Mammary epithelial cell (primary cell): ENCODE measurements at regions not wholly inside any gene's neighbourhood (a gene's known extent, or its start where the extent isn't known, plus 50 kb on each side); places are given as distances from the start of the nearest gene placed in this dataset.

ENCODE experiments used
- CTCF ChIP-seq, 2 donors: IDR thresholded peaks in 1 of 2; conservative IDR thresholded peaks in 1 of 2; 2 replicates each; pipeline ENCODE4 v1.5.1; 2011 to 2012; ENCODE audit warnings: inconsistent platforms in 2 of 2, low read length in 2 of 2, mild to moderate bottlenecking in 2 of 2, control low read depth in 1 of 2, low read depth in 1 of 2; ENCODE audit not compliant: insufficient read depth in 1 of 2; ENCODE audit errors: extremely low read depth in 1 of 2
- EZH2 ChIP-seq: IDR thresholded peaks from 2 replicates; pipeline ENCODE4 v1.6.1; 2012; ENCODE audit warnings: low read length, inconsistent platforms, borderline replicate concordance

- no peak for TF ChIP-seq CTCF (conservative IDR thresholded peaks at IDR 0.05 in 1 of 2, IDR thresholded peaks at IDR 0.05 in 1 of 2; ENCODE audit: extremely low read depth in 1 of 2, insufficient read depth in 1 of 2, low read depth in 1 of 2, low read length in 2 of 2)
- no peak for TF ChIP-seq EZH2
Observed at GRCh38 chr12:47574252-47575021, 131.4 kb downstream of the RPAP3 start.
